ENCODE measurements at regions not wholly inside any gene's neighbourhood (a gene's known extent, or its start where the extent isn't known, plus 50 kb on each side); places are given as distances from the start of the nearest gene placed in this dataset.

- peaks cover 2% of the 10 kb centered on the region for H3K36me3 Mint-ChIP-seq (ENCODE audit: insufficient read depth)
- no peak for DNase-seq (ENCODE audit: low spot score in 2 of 2)
- peaks cover 19% of the 10 kb centered on the region for H3K27me3 Mint-ChIP-seq
- no peaks in the 10 kb centered on the region for H3K9me3 Mint-ChIP-seq
- H3K27ac Mint-ChIP-seq (ENCODE audit: low read depth), result no peak overlapping the region
- H3K4me1 Mint-ChIP-seq, result no peaks in the 10 kb centered on the region
- no peak for ATAC-seq (replicated peaks; ENCODE audit: extremely low read depth, poor library complexity, severe bottlenecking)
- no peak overlapping the region for H3K4me3 Mint-ChIP-seq
Observed at GRCh38 chr12:116455540-116456329, 103.4 kb upstream of the MAP1LC3B2 start.

GRCh38 chr12:116456330-116457082 lies 102.7 kb upstream of the MAP1LC3B2 start:
- no peaks in the 10 kb centered on the region for H3K9me3 Mint-ChIP-seq
- H3K27ac Mint-ChIP-seq (ENCODE audit: low read depth), result no peak overlapping the region
- ATAC-seq (replicated peaks; ENCODE audit: extremely low read depth, poor library complexity, severe bottlenecking) (no peak), DNase-seq (ENCODE audit: low spot score in 2 of 2) (no peak)
- H3K27me3 Mint-ChIP-seq, result peaks cover 19% of the 10 kb centered on the region
- H3K4me1 Mint-ChIP-seq, result no peaks in the 10 kb centered on the region
- H3K4me3 Mint-ChIP-seq, result no peak overlapping the region
- peaks cover 2% of the 10 kb centered on the region for H3K36me3 Mint-ChIP-seq (ENCODE audit: insufficient read depth)

GRCh38 chr12:116458492-116458891 lies 100.7 kb upstream of the MAP1LC3B2 start:
- Mint-ChIP-seq H3K36me3 (ENCODE audit: insufficient read depth) (peaks cover 2% of the 10 kb centered on the region), H3K27ac (ENCODE audit: low read depth) (no peak overlapping the region), H3K4me3 (no peak overlapping the region), H3K4me1 (no peaks in the 10 kb centered on the region), H3K9me3 (no peaks in the 10 kb centered on the region), H3K27me3 (peaks cover 19% of the 10 kb centered on the region)
- DNase-seq (ENCODE audit: low spot score in 2 of 2), result no peak
- no peak for ATAC-seq (replicated peaks; ENCODE audit: extremely low read depth, poor library complexity, severe bottlenecking)

GRCh38 chr12:116459011-116459875 lies 99.9 kb upstream of the MAP1LC3B2 start:
- DNase-seq (ENCODE audit: low spot score in 2 of 2) (no peak), ATAC-seq (replicated peaks; ENCODE audit: extremely low read depth, poor library complexity, severe bottlenecking) (no peak)
- Mint-ChIP-seq H3K36me3 (ENCODE audit: insufficient read depth) (peaks cover 2% of the 10 kb centered on the region), H3K27ac (ENCODE audit: low read depth) (no peak overlapping the region), H3K27me3 (peaks cover 19% of the 10 kb centered on the region), H3K4me3 (no peak overlapping the region), H3K4me1 (no peaks in the 10 kb centered on the region), H3K9me3 (no peaks in the 10 kb centered on the region)

GRCh38 chr12:116459916-116460663 lies 99.1 kb upstream of the MAP1LC3B2 start:
- ATAC-seq (replicated peaks; ENCODE audit: extremely low read depth, poor library complexity, severe bottlenecking), result no peak
- no peak overlapping the region for H3K4me3 Mint-ChIP-seq
- DNase-seq (ENCODE audit: low spot score in 2 of 2), result no peak
- H3K27me3 Mint-ChIP-seq, result peaks cover 19% of the 10 kb centered on the region
- peaks cover 2% of the 10 kb centered on the region for H3K36me3 Mint-ChIP-seq (ENCODE audit: insufficient read depth)
- H3K4me1 Mint-ChIP-seq, result no peaks in the 10 kb centered on the region
- H3K9me3 Mint-ChIP-seq, result no peaks in the 10 kb centered on the region
- no peak overlapping the region for H3K27ac Mint-ChIP-seq (ENCODE audit: low read depth)

GRCh38 chr12:116461060-116461459 lies 98.1 kb upstream of the MAP1LC3B2 start:
- ATAC-seq (replicated peaks; ENCODE audit: extremely low read depth, poor library complexity, severe bottlenecking) (no peak), DNase-seq (ENCODE audit: low spot score in 2 of 2) (no peak)
- H3K36me3 Mint-ChIP-seq (ENCODE audit: insufficient read depth), result peaks cover 2% of the 10 kb centered on the region
- H3K27me3 Mint-ChIP-seq, result peaks cover 16% of the 10 kb centered on the region
- H3K9me3 Mint-ChIP-seq, result no peaks in the 10 kb centered on the region
- H3K4me1 Mint-ChIP-seq, result no peaks in the 10 kb centered on the region
- no peak overlapping the region for H3K27ac Mint-ChIP-seq (ENCODE audit: low read depth)
- H3K4me3 Mint-ChIP-seq, result no peak overlapping the region

- Mint-ChIP-seq H3K27me3 (no peaks in the 10 kb centered on the region), H3K9me3 (no peaks in the 10 kb centered on the region), H3K4me3 (no peak overlapping the region), H3K27ac (ENCODE audit: low read depth) (no peak overlapping the region), H3K36me3 (ENCODE audit: insufficient read depth) (no peaks in the 10 kb centered on the region), H3K4me1 (no peaks in the 10 kb centered on the region)
- DNase-seq (ENCODE audit: low spot score in 2 of 2), result no peak
- ATAC-seq (replicated peaks; ENCODE audit: extremely low read depth, poor library complexity, severe bottlenecking), result no peak
Observed at GRCh38 chr12:116463366-116463765, 95.8 kb upstream of the MAP1LC3B2 start.

GRCh38 chr12:116465407-116465806 lies 93.8 kb upstream of the MAP1LC3B2 start:
- no peak overlapping the region for H3K27ac Mint-ChIP-seq (ENCODE audit: low read depth)
- no peak for ATAC-seq (replicated peaks; ENCODE audit: extremely low read depth, poor library complexity, severe bottlenecking)
- no peaks in the 10 kb centered on the region for H3K9me3 Mint-ChIP-seq
- H3K27me3 Mint-ChIP-seq, result no peaks in the 10 kb centered on the region
- no peak overlapping the region for H3K4me3 Mint-ChIP-seq
- H3K36me3 Mint-ChIP-seq (ENCODE audit: insufficient read depth), result no peaks in the 10 kb centered on the region
- DNase-seq (ENCODE audit: low spot score in 2 of 2), result no peak
- H3K4me1 Mint-ChIP-seq, result no peaks in the 10 kb centered on the region

GRCh38 chr12:116465856-116466255 lies 93.3 kb upstream of the MAP1LC3B2 start:
- DNase-seq (ENCODE audit: low spot score in 2 of 2), result no peak
- Mint-ChIP-seq H3K4me3 (no peak overlapping the region), H3K27me3 (no peaks in the 10 kb centered on the region), H3K4me1 (no peaks in the 10 kb centered on the region), H3K9me3 (no peaks in the 10 kb centered on the region), H3K27ac (ENCODE audit: low read depth) (no peak overlapping the region), H3K36me3 (ENCODE audit: insufficient read depth) (no peaks in the 10 kb centered on the region)
- ATAC-seq (replicated peaks; ENCODE audit: extremely low read depth, poor library complexity, severe bottlenecking), result no peak

- no peak overlapping the region for H3K27ac Mint-ChIP-seq (ENCODE audit: low read depth)
Observed at GRCh38 chr12:116466536-116466935, 92.6 kb upstream of the MAP1LC3B2 start.

GRCh38 chr12:116469344-116469743 lies 89.8 kb upstream of the MAP1LC3B2 start:
- Mint-ChIP-seq H3K36me3 (ENCODE audit: insufficient read depth) (no peaks in the 10 kb centered on the region), H3K9me3 (no peaks in the 10 kb centered on the region), H3K27me3 (no peaks in the 10 kb centered on the region), H3K4me3 (no peak overlapping the region), H3K27ac (ENCODE audit: low read depth) (no peak overlapping the region), H3K4me1 (no peaks in the 10 kb centered on the region)
- ATAC-seq (replicated peaks; ENCODE audit: extremely low read depth, poor library complexity, severe bottlenecking) (no peak), DNase-seq (ENCODE audit: low spot score in 2 of 2) (no peak)

More at GRCh38 chr12:116466536-116466935, 92.6 kb upstream of the MAP1LC3B2 start:
- DNase-seq (ENCODE audit: low spot score in 2 of 2), result no peak
- H3K4me1 Mint-ChIP-seq, result no peaks in the 10 kb centered on the region
- no peaks in the 10 kb centered on the region for H3K27me3 Mint-ChIP-seq
- no peaks in the 10 kb centered on the region for H3K36me3 Mint-ChIP-seq (ENCODE audit: insufficient read depth)
- no peak overlapping the region for H3K4me3 Mint-ChIP-seq
- H3K9me3 Mint-ChIP-seq, result no peaks in the 10 kb centered on the region
- ATAC-seq (replicated peaks; ENCODE audit: extremely low read depth, poor library complexity, severe bottlenecking), result no peak

- ATAC-seq (replicated peaks; ENCODE audit: extremely low read depth, poor library complexity, severe bottlenecking) (no peak), DNase-seq (ENCODE audit: low spot score in 2 of 2) (no peak)
- Mint-ChIP-seq H3K4me1 (no peaks in the 10 kb centered on the region), H3K36me3 (ENCODE audit: insufficient read depth) (no peaks in the 10 kb centered on the region), H3K4me3 (no peak overlapping the region), H3K9me3 (no peaks in the 10 kb centered on the region), H3K27me3 (peaks cover 10% of the 10 kb centered on the region), H3K27ac (ENCODE audit: low read depth) (no peak overlapping the region)
Observed at GRCh38 chr12:116471544-116471943, 87.6 kb upstream of the MAP1LC3B2 start.

Measured in central memory CD8-positive, alpha-beta T cell (primary cell).